NT2/D1 (cell line): ENCODE measurements at regions not wholly inside any gene's neighbourhood (a gene's known extent, or its start where the extent isn't known, plus 50 kb on each side); places are given as distances from the start of the nearest gene placed in this dataset.

ENCODE experiments used
- SUZ12 ChIP-seq: IDR thresholded peaks from 2 replicates; pipeline ENCODE4 v1.6.1; 2011; ENCODE audit not compliant: insufficient read length, insufficient read depth; ENCODE audit errors: extremely low read depth
- YY1 ChIP-seq: IDR thresholded peaks from 2 replicates; pipeline ENCODE4 v1.6.1; 2011; ENCODE audit not compliant: insufficient read length, insufficient read depth
- ZNF274 ChIP-seq: IDR thresholded peaks from 2 replicates; pipeline ENCODE4 v1.6.1; 2011; ENCODE audit warnings: mild to moderate bottlenecking, low read depth, low read length

GRCh38 chr17:71192848-71193247 is 928.0 kb upstream of the SOX9 start:
- TF ChIP-seq SUZ12 (no peak), ZNF274 (no peak), YY1 (no peak)
